HCT116 (cell line): ENCODE measurements at regions not wholly inside any gene's neighbourhood (a gene's known extent, or its start where the extent isn't known, plus 50 kb on each side); places are given as distances from the start of the nearest gene placed in this dataset.

Experiments
- ATAC-seq: fragments of 200-7000 bp; cut with Tn5 transposase; 2 replicates; pipeline ENCODE4 v1.9.1; 2020; ENCODE audit warnings: mild to moderate bottlenecking, moderate library complexity
- BruUV-seq: library from RNA; stranded (reverse); fragments of 400-500 nt; replicated peaks from 2 replicates; lab custom pipeline; 2021; lab: Mats Ljungman, UMichigan
- CTCF ChIA-PET: fragments of 300-600 bp; sonication (Branson Sonifier 250); formaldehyde crosslinking; loops from one replicate; lab custom pipeline; 2021; ENCODE audit warnings: antibody characterized with exemption; lab: Charles Lee
- POLR2A ChIA-PET: fragments of 300-600, 350-600 bp; sonication (Branson Sonifier 250); formaldehyde crosslinking; loops from one replicate; lab custom pipeline; 2021; ENCODE audit warnings: antibody characterized with exemption; lab: Charles Lee
- RAD21 ChIA-PET, 2 experiments: fragments of 300-600 bp; sonication (Branson Sonifier 250); formaldehyde crosslinking; loops; one replicate each; lab custom pipeline; 2023; ENCODE audit warnings: low total read pairs in 2 of 2; ENCODE audit not compliant: uncharacterized antibody in 2 of 2, unreplicated experiment in 2 of 2, low non-redundant PET in 1 of 2; lab: Charles Lee
- DNase-seq: peaks from one replicate; pipeline ENCODE4 v3.0.0-alpha.2; 2010; ENCODE audit warnings: low read depth, low spot score
- H2AFZ ChIP-seq: fragments of 200-600 bp; shearing (Covaris generic), sonication (generic); 2 replicates; pipeline ENCODE4 v1.6.1; 2017; ENCODE audit warnings: low read depth, mixed run types, mixed read lengths, antibody characterized with exemption, low read length; ENCODE audit not compliant: poor library complexity, severe bottlenecking
- H3K27ac ChIP-seq: 2 replicates; pipeline ENCODE4 v1.5.1; 2012; ENCODE audit warnings: low read depth, low read length
- H3K27me3 ChIP-seq: fragments of 200-600 bp; sonication (generic); 2 replicates; pipeline ENCODE4 v1.6.1; 2016; ENCODE audit warnings: mixed run types, low read length, mixed read lengths; ENCODE audit not compliant: insufficient read depth
- H3K36me3 ChIP-seq, 2 experiments: fragments of 200-500 bp in 1 of 2; fragments of 200-600 bp in 1 of 2; sonication (Bioruptor generic) in 1 of 2; sonication (generic) in 1 of 2; 2 replicates each; pipeline versions ENCODE4 v1.5.1 to v1.6.1; 2014 to 2016; ENCODE audit warnings: low read length in 2 of 2, inconsistent platforms in 1 of 2, mixed read lengths in 1 of 2, mixed run types in 1 of 2; ENCODE audit not compliant: insufficient read depth in 2 of 2, control insufficient read depth in 1 of 2
- H3K4me1 ChIP-seq, 2 experiments: fragments of 200-600 bp in 1 of 2; sonication (generic) in 1 of 2; 2 replicates each; pipeline versions ENCODE4 v1.5.1 to v1.6.1; 2012 to 2017; ENCODE audit warnings: low read length in 2 of 2, inconsistent platforms in 1 of 2, mild to moderate bottlenecking in 1 of 2, mixed read lengths in 1 of 2, mixed run types in 1 of 2, moderate library complexity in 1 of 2; ENCODE audit not compliant: insufficient read depth in 2 of 2, control insufficient read depth in 1 of 2
- H3K4me2 ChIP-seq: fragments of 200-600 bp; sonication (generic); 2 replicates; pipeline ENCODE4 v1.6.1; 2017; ENCODE audit warnings: mixed run types, low read length, mixed read lengths
- H3K4me3 ChIP-seq, 2 experiments: fragments of 200-600 bp in 1 of 2; sonication (generic) in 1 of 2; replicated peaks in 1 of 2; 2 replicates each; pipeline ENCODE4 v1.5.1; 2011 to 2016; ENCODE audit warnings: low read length in 2 of 2, control low read depth in 1 of 2, low read depth in 1 of 2, mild to moderate bottlenecking in 1 of 2, mixed read lengths in 1 of 2, mixed run types in 1 of 2
- H3K79me2 ChIP-seq: fragments of 200-600 bp; sonication (generic); 2 replicates; pipeline ENCODE4 v1.6.1; 2017; ENCODE audit warnings: mild to moderate bottlenecking, mixed run types, low read length, moderate library complexity, mixed read lengths; ENCODE audit not compliant: insufficient read depth
- H3K9ac ChIP-seq: fragments of 200-600 bp; sonication (generic); 2 replicates; pipeline ENCODE4 v1.6.1; 2016; ENCODE audit warnings: low read length, mixed read lengths
- H3K9me2 ChIP-seq: fragments of 200-600 bp; sonication (generic), shearing (Covaris generic); 2 replicates; pipeline ENCODE4 v1.6.1; 2017; ENCODE audit warnings: mixed run types, mild to moderate bottlenecking, moderate library complexity; ENCODE audit not compliant: insufficient read depth
- H3K9me3 ChIP-seq, 2 experiments: fragments of 200-500 bp in 1 of 2; fragments of 200-600 bp in 1 of 2; sonication (Bioruptor generic) in 1 of 2; sonication (generic) in 1 of 2; 2 replicates each; pipeline ENCODE4 v1.6.1; 2014 to 2017; ENCODE audit warnings: low read length in 2 of 2, mixed read lengths in 2 of 2, inconsistent platforms in 1 of 2, low read depth in 1 of 2, mild to moderate bottlenecking in 1 of 2, mixed run types in 1 of 2, moderate library complexity in 1 of 2; ENCODE audit not compliant: control insufficient read depth in 1 of 2, insufficient read depth in 1 of 2
- H4K20me1 ChIP-seq: fragments of 200-600 bp; sonication (generic), shearing (Covaris generic); 2 replicates; pipeline ENCODE4 v1.6.1; 2017; ENCODE audit warnings: mixed run types, mild to moderate bottlenecking, moderate library complexity; ENCODE audit not compliant: insufficient read depth
- CBX3 ChIP-seq: IDR thresholded peaks from 2 replicates; pipeline ENCODE4 v1.6.1; 2012; ENCODE audit warnings: low read depth
- CEBPB ChIP-seq: IDR thresholded peaks from 2 replicates; pipeline ENCODE4 v1.6.1; 2012; ENCODE audit warnings: low read depth
- ELF1 ChIP-seq: IDR thresholded peaks from 2 replicates; pipeline ENCODE4 v1.6.1; 2012; ENCODE audit warnings: low read depth, borderline replicate concordance
- EZH2 ChIP-seq: fragments of 200-600 bp; sonication (generic); IDR thresholded peaks from 2 replicates; pipeline ENCODE4 v1.6.1; 2017; ENCODE audit warnings: antibody characterized with exemption, mixed run types
- EZH2phosphoT487 ChIP-seq: fragments of 200-600 bp; IDR thresholded peaks from 2 replicates; pipeline ENCODE4 v1.6.1; 2018; ENCODE audit warnings: antibody characterized with exemption, borderline replicate concordance
- MAX ChIP-seq: IDR thresholded peaks from 2 replicates; pipeline ENCODE4 v1.6.1; 2012
- POLR2AphosphoS5 ChIP-seq: IDR thresholded peaks from 2 replicates; pipeline ENCODE4 v1.6.1; 2011; ENCODE audit warnings: mild to moderate bottlenecking, low read depth, low read length, moderate library complexity
- RAD21 ChIP-seq: IDR thresholded peaks from 2 replicates; pipeline ENCODE4 v1.6.1; 2012; ENCODE audit warnings: low read depth, mild to moderate bottlenecking
- REST ChIP-seq: IDR thresholded peaks from 2 replicates; pipeline ENCODE4 v1.6.1; 2012; ENCODE audit warnings: low read depth
- SP1 ChIP-seq: IDR thresholded peaks from 2 replicates; pipeline ENCODE4 v1.6.1; 2012; ENCODE audit warnings: low read depth
- SRF ChIP-seq: IDR thresholded peaks from 2 replicates; pipeline ENCODE4 v1.6.1; 2012; ENCODE audit warnings: low read depth
- TCF7L2 ChIP-seq: IDR thresholded peaks from 2 replicates; pipeline ENCODE4 v1.7.0; 2011; ENCODE audit warnings: borderline replicate concordance, inconsistent platforms; ENCODE audit not compliant: insufficient read depth, insufficient read length; ENCODE audit errors: extremely low read depth
- YY1 ChIP-seq: IDR thresholded peaks from 2 replicates; pipeline ENCODE4 v1.6.1; 2011; ENCODE audit warnings: low read length, low read depth, moderate library complexity, mild to moderate bottlenecking; ENCODE audit not compliant: insufficient replicate concordance; ENCODE audit errors: extremely low read depth
- ZBTB33 ChIP-seq: IDR thresholded peaks from 2 replicates; pipeline ENCODE4 v1.6.1; 2011; ENCODE audit warnings: mild to moderate bottlenecking, low read length, moderate library complexity; ENCODE audit not compliant: insufficient replicate concordance; ENCODE audit errors: extremely low read depth
- ZFX ChIP-seq: fragments of 450-650 bp; IDR thresholded peaks from 2 replicates; pipeline ENCODE4 v1.6.1; 2017
- ZNF274 ChIP-seq: fragments of 200-500 bp; sonication (Bioruptor generic); IDR thresholded peaks from 2 replicates; pipeline ENCODE4 v1.6.1; 2014; ENCODE audit warnings: mild to moderate bottlenecking, low read depth, low read length, inconsistent platforms
- intact Hi-C: fragments of 100-400 bp; cut with micrococcal nuclease; formaldehyde crosslinking; loops from 2 replicates; pipeline ENCODE4 v1.10.0; 2022

- Histone ChIP-seq H3K27me3 (peaks cover 18% of the 10 kb centered on the region), H3K79me2 (no peaks in the 10 kb centered on the region), H3K4me1 (no peaks in the 10 kb centered on the region), H3K9me3 (no peaks in the 10 kb centered on the region), H3K9me2 (no peaks in the 10 kb centered on the region), H3K4me2 (no peak overlapping the region), H3K27ac (no peak overlapping the region), H3K36me3 (no peaks in the 10 kb centered on the region), H3K9ac (no peak overlapping the region), H4K20me1 (no peaks in the 10 kb centered on the region), H3K4me3 (no peak overlapping the region), H2AFZ (no peak overlapping the region)
- DNase-seq (no peak), ATAC-seq (no peak)
- RAD21 ChIA-PET, result interaction anchor here in 1 of 2 experiments (0.6 kb wide), 1 partner anchor 27 kb away, joined by 3 read pairs; no protein-coding TSS in a partner anchor
- intact Hi-C loops, result no loop called here
- CTCF ChIA-PET, result no interaction called here
- no peak for TF ChIP-seq ELF1
- TF ChIP-seq EZH2phosphoT487, result no peak
- TF ChIP-seq ZFX, result no peak
- no peak for TF ChIP-seq REST
- no peak for TF ChIP-seq SP1
- no peak for TF ChIP-seq YY1
- TF ChIP-seq ZNF274, result no peak
- TF ChIP-seq TCF7L2, result no peak
- TF ChIP-seq ZBTB33, result no peak
- TF ChIP-seq POLR2AphosphoS5, result no peak
- TF ChIP-seq CEBPB, result no peak
- no peak for TF ChIP-seq CBX3
- TF ChIP-seq MAX, result no peak
- TF ChIP-seq RAD21, result no peak
- no peak for TF ChIP-seq SRF
- TF ChIP-seq EZH2, result no peak
- POLR2A ChIA-PET, result no interaction called here
- BruUV-seq, result no TSS peak
Measured at GRCh38 chr9:135320331-135320730, 159.3 kb upstream of the PPP1R26 start.
